ENCODE measurements at regions not wholly inside any gene's neighbourhood (a gene's known extent, or its start where the extent isn't known, plus 50 kb on each side); places are given as distances from the start of the nearest gene placed in this dataset.

- no peak for TF ChIP-seq CTCF (conservative IDR thresholded peaks at IDR 0.05; ENCODE audit: low read length)
- no peak for TF ChIP-seq EZH2phosphoT487 (IDR thresholded peaks at IDR 0.05; ENCODE audit: borderline replicate concordance, low read depth, low read length)
Measured at GRCh38 chr7:145478541-145478940, 638.1 kb upstream of the CNTNAP2 start.

Measured in OCI-LY7 (cell line).